HG03439 (cell line): ENCODE measurements at regions not wholly inside any gene's neighbourhood (a gene's known extent, or its start where the extent isn't known, plus 50 kb on each side); places are given as distances from the start of the nearest gene placed in this dataset.

Source experiments
- ATAC-seq: cut with Tn5 transposase; IDR thresholded peaks from one replicate; pipeline ENCODE4 v1.9.1; 2021; ENCODE audit warnings: mild to moderate bottlenecking, moderate library complexity; ENCODE audit not compliant: unreplicated experiment

GRCh38 chr2:155215037-155215707 is 516.7 kb downstream of the KCNJ3 start:
- ATAC-seq = no peak

- ATAC-seq = no peak
Observed at GRCh38 chr2:155209696-155210450, 511.4 kb downstream of the KCNJ3 start.

- ATAC-seq = no peak
Observed at GRCh38 chr2:155203178-155203577, 504.7 kb downstream of the KCNJ3 start.

- ATAC-seq = no peak
Observed at GRCh38 chr2:155200753-155201152, 502.3 kb downstream of the KCNJ3 start.

GRCh38 chr2:155190342-155190741 is 491.8 kb downstream of the KCNJ3 start:
- ATAC-seq = no peak

GRCh38 chr2:155178921-155179320 is 480.4 kb downstream of the KCNJ3 start:
- no peak for ATAC-seq

- ATAC-seq = no peak
Observed at GRCh38 chr2:155176345-155176744, 477.9 kb downstream of the KCNJ3 start.

- no peak for ATAC-seq
Observed at GRCh38 chr2:155169317-155169716, 470.8 kb downstream of the KCNJ3 start.

GRCh38 chr2:155162494-155162893 is 464.0 kb downstream of the KCNJ3 start:
- ATAC-seq = no peak

- ATAC-seq = no peak
Observed at GRCh38 chr2:155161314-155161713, 462.8 kb downstream of the KCNJ3 start.

GRCh38 chr2:155157711-155158110 is 459.2 kb downstream of the KCNJ3 start:
- no peak for ATAC-seq

GRCh38 chr2:155157065-155157464 is 458.6 kb downstream of the KCNJ3 start:
- no peak for ATAC-seq

GRCh38 chr2:155151945-155152344 is 453.4 kb downstream of the KCNJ3 start:
- ATAC-seq = no peak

- ATAC-seq = no peak
Observed at GRCh38 chr2:155151472-155151871, 453.0 kb downstream of the KCNJ3 start.

- ATAC-seq = peak; percentile 97
Observed at GRCh38 chr2:155145758-155146229, 447.3 kb downstream of the KCNJ3 start.

GRCh38 chr2:155141418-155141817 is 442.9 kb downstream of the KCNJ3 start:
- no peak for ATAC-seq

GRCh38 chr2:155125585-155126230 is 427.2 kb downstream of the KCNJ3 start:
- ATAC-seq = no peak

GRCh38 chr2:155115846-155116245 is 417.4 kb downstream of the KCNJ3 start:
- ATAC-seq = no peak

- ATAC-seq = no peak
Observed at GRCh38 chr2:155111070-155111469, 412.6 kb downstream of the KCNJ3 start.

GRCh38 chr2:155109527-155109926 is 411.0 kb downstream of the KCNJ3 start:
- no peak for ATAC-seq

GRCh38 chr2:155100261-155100660 is 401.8 kb downstream of the KCNJ3 start:
- ATAC-seq = no peak

- no peak for ATAC-seq
Observed at GRCh38 chr2:155099784-155100183, 401.3 kb downstream of the KCNJ3 start.
